Fibroblast of the conjunctiva (primary cell): ENCODE measurements at regions not wholly inside any gene's neighbourhood (a gene's known extent, or its start where the extent isn't known, plus 50 kb on each side); places are given as distances from the start of the nearest gene placed in this dataset.

Source experiments
- DNase-seq: peaks from one replicate; pipeline ENCODE4 v3.0.0-alpha.2; 2010; ENCODE audit warnings: low read depth

DNA sequence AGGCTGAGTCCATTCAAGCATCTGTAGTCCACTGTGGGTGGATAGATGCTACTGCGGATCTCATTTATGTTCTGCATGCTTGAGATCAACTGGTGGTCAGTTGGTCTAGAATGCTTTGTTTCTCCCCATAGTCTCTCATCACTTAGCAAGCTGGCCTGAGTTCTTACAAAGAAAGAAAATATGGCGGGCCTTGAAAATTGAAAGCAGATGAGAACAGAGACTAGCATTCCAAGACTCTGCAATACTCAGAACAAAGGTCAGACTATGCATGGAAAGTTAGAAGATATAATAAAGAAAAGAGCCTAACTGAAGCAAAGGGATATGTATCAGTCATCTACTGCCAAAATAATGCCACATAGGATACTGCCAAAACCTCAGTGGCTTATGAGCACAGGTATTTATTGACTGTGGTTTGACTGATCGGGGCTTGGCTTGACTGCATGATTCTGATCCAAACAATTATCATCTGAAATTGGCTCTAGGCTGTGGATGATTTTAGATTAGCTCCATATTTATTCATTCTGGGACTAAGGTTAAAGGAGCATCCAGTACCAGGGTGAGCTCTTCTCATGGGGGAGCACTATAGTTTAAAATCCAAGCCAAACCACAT is 258.9 kb downstream of the TAF11L14 start:
- DNase-seq, result peak; percentile 44

GRCh38 chr5:17895288-17896033 is 261.2 kb downstream of the TAF11L14 start:
- DNase-seq, result no peak

DNA sequence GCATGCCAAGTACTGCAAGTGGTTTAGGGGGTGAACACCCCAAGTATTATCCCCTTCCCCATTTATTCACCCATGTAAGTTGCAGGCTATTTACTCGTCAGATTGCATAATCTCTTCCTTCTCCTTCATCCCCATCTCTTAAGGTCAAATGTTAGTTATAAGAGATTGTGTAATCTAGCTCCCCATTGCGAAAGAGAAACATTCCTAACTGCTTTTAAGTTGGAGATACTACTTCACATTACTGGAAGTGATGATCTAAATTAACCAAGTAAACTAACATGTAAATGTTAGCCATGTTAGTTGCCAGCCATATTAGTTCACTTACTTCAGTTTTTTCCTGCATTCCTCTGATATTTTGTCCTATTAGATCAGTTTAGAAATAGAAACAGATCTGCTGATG is 262.3 kb downstream of the TAF11L14 start:
- peak; percentile 14 for DNase-seq

GRCh38 chr5:17897776-17898175 is 263.5 kb downstream of the TAF11L14 start:
- DNase-seq, result no peak

DNA sequence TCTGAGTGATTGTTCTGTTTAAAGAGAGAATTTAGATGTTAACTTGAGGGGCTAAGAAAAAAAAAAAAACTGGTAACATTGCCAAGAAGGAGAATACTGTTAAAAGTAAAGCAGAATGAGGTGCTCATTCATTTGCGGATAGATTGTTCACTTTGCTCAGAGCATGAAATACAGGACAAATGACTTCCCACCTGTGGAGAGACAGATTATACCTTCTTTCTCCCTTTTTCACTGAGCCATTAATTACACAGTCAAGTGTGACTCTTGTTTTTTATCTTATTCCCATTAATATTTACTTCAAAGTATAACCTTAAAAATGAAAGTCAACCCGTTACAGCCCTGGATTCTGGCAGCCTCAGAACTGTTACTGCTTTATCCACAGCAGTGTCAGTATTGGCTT is 264.5 kb downstream of the TAF11L14 start:
- DNase-seq, result no peak

- no peak for DNase-seq
Observed at GRCh38 chr5:17907094-17907493, 272.8 kb downstream of the TAF11L14 start.

DNA sequence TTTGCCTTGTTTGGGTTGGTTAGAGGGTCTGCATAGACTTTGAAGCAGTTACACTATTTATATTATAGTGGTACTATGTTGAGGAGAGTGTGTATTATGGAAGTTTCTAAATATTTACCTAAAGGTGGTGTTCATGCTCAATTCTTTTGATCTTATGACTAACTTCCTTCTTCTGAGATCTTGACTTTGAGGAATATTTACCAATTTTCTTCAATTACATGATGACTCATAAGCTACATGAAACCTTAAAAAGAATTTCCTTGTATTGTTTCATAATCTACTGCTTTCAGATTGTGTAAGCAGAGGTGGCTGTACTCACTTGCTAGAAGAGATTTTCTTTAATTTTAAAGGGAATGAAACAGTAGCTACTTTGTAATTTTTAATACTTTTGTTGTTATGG is 276.1 kb downstream of the TAF11L14 start:
- no peak for DNase-seq

DNA sequence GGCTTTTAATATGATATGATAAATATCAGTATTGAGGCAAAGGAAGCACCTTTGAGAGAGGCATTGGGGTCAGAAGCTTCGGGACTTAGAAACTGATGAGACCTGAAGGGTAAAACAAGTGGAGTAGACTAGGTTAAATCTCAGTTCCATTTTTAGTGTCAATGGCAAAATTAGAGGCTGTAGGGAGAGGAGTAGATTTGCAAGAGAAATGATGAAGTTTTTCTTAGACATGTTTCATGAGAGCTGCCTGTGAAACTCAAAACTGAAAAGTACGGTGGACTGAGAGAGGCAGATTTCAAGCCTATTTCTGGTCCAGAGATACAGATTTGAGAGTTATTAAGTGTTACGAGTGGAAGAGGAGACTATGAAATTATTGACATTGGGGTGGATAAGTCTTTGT is 278.5 kb downstream of the TAF11L14 start:
- DNase-seq, result no peak

DNA sequence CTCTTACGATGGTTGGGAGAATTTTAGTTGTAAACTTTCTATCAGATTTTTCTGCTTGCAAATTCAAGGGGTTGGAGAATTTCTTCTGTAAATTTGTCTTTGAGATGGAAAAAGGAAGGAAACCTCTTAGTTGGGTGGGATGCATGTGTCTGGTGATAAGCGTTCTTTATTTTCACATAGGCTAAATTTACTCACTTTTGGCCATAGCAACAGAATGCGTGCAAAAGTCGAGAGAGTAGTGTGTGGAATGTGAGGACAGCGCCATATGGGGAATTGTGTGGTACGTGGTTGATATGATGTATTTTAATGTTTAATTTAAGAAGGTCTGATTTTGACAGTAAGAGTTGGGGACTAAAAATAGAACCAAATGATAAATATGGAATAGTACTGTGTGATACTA is 282.2 kb downstream of the TAF11L14 start:
- no peak for DNase-seq

DNA sequence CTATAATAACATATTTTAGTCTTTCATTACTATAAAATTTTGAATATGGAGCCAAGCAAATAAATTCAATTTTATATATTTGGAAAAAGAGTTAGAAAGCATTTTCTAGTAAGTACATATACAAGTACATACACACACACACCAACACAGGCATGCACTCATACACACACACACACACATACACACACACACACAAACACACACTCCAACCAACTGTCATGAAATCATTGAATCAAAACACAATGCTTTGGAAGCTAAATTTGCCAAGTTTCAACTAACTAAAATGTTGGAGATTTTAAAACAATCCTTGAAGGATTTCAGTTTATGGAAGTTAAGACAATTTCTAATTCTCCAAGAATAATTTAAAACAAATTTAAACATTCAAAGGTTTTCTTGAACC is 283.2 kb downstream of the TAF11L14 start:
- no peak for DNase-seq

GRCh38 chr5:17918373-17919104 is 284.3 kb downstream of the TAF11L14 start:
- no peak for DNase-seq

GRCh38 chr5:17925276-17925675 is 291.0 kb downstream of the TAF11L14 start:
- DNase-seq, result no peak

GRCh38 chr5:17928581-17928981 is 294.3 kb downstream of the TAF11L14 start:
- DNase-seq, result no peak

DNA sequence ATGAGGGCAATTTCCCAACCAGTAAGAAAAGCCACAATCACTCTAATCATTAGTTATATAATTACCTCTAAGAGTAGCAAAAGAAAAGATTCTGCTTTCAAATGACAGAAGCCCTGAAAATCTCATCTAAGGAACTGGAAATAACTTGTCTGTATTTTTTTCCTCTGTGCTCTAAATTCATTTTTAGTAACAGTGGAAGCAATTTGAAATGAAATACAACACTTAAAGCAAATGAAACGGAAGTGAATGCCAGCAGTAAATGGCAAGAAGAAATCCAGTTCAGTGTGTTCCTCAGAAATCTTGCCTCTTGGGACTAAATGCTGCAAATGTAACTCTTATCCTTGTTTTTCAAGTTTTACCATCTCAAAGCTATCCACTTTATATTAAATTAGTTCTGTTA is 294.9 kb downstream of the TAF11L14 start:
- no peak for DNase-seq

GRCh38 chr5:17930346-17930745 is 296.1 kb downstream of the TAF11L14 start:
- no peak for DNase-seq

GRCh38 chr5:17944046-17944445 is 309.8 kb downstream of the TAF11L14 start:
- no peak for DNase-seq

- no peak for DNase-seq
Observed at GRCh38 chr5:17947029-17947428, 312.8 kb downstream of the TAF11L14 start.

DNA sequence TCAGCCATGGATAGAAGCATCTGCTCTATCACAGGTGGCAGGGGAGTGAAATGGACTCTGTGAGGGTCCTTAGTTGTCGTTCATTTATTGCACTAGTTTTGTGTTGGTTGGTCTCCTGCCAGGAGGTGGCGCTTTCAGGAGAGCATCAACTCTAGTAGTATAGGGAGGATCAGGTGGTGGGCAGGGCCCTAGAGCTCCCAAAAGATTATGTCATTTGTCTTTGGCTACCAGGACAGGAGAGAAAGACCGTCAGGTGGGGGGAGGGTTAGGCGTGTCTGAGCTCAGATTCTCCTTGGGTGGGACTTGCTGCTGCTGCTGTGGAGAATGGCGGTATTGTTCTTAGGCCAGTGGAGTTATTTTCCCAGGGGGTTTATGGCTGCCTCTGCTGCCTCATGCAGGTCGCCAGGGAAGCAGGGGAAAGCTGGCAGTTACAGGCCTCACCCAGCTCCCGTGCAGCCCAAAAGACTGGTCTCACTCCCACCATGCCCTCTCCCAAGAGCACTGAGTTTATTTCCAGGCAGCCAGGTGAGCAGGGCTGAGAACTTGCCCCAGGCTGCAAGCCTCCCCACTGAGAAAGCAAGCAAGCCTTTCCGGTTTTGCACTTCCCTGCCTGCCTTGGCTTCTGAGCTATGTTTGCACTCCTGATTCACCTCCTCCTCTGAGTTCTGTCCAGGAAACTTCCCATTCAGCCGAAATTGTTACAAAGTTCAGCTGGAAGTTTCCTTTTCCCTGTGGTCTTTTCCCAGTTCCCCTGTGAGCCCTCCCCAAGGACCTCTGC is 317.3 kb downstream of the TAF11L14 start:
- no peak for DNase-seq

DNA sequence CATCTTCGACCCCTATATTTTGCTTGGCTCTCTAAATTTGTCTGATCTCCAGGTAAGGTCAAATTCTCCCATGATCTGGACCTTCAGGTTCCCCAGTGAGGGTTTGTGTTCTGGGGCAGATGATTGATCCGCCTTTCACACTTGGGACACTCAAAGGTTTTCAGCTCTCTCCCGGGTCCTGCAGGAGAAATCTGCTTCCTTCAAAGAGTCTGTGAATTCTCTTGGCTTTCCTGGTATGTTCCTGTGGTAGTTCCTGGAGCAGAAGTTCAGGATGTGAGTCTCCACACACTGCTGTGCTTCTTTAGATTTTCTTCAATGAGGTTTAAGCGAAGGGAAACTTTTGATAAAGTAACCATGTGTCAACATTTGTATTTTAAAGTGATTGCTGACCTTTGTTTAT is 318.0 kb downstream of the TAF11L14 start:
- DNase-seq, result no peak

DNA sequence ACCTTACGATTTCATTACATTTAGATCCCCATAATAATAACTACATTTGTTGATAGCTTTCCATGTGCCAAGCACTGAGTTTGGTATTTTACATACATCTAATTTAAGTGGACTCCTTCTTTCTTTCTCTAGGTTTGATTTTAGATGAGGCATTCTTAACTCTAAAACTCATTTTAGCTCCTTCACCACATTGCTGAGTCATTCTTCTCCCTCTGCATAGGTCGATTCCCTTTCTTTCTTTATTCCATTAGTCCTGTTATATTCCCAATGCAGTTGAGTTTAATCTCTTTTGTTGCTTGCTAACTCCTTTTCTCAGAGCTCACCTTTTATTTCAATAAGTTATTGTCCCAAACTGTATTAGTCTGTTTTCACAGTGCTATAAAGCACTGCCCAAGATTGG is 329.8 kb downstream of the TAF11L14 start:
- no peak for DNase-seq

- DNase-seq, result no peak
Observed at GRCh38 chr5:17966640-17967402, 332.6 kb downstream of the TAF11L14 start.

GRCh38 chr5:17976404-17976803 is 342.1 kb downstream of the TAF11L14 start:
- DNase-seq, result no peak
